ENCODE measurements at regions not wholly inside any gene's neighbourhood (a gene's known extent, or its start where the extent isn't known, plus 50 kb on each side); places are given as distances from the start of the nearest gene placed in this dataset.

DNA sequence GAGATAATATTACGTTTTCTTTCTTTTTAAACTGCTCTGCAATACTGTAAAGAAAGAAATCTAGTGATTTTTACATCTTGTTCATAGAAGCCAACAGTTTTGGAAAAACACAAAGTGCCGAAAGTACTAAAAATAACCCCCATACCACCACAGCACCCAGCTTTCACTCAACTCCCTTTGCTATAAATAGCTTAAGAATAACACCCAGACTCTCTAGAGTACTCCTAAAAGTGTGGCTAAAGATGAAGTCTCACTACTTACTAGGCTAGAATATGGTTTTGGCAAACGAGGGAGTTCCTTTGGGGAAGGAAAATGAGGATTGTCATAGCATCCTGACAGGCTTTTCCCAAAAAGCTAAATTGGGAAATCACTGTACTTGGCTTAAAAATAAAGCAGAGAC, 151.8 kb upstream of the ANK3 start:
- peaks cover 4% of the 10 kb centered on the region for H3K4me1 Mint-ChIP-seq
- no peaks in the 10 kb centered on the region for H3K27me3 Mint-ChIP-seq

DNA sequence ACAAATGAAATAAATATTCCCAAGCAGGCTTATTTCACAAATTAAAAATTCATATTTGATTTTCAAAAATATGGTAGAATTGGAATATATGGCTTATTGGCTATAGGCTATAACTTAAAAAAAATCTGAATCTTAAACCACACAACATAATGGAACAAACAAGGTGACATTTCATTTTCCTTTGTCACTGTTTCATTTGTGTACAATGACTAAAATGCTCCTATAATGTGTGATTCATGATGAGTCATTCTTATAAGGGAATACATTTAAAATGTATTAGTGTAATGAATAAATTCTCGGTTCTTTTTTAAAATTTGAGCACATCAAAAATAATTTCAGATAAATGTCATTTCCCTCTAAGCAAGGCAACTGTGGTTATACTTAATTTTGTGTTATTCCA, 148.0 kb upstream of the ANK3 start:
- Mint-ChIP-seq H3K36me3 (ENCODE audit: low read depth) (no peaks in the 10 kb centered on the region), H3K27ac (no peak overlapping the region), H3K4me3 (no peak overlapping the region), H3K27me3 (no peaks in the 10 kb centered on the region), H3K4me1 (peaks cover 12% of the 10 kb centered on the region), H3K9me3 (no peaks in the 10 kb centered on the region)
- CTCF ChIA-PET = no interaction called here
- POLR2A ChIA-PET = no interaction called here
- intact Hi-C loops (cut with micrococcal nuclease) = no loop called here
- ATAC-seq (ENCODE audit: low read depth) (no peak), DNase-seq (no peak)
- TF ChIP-seq, protein P1, sequence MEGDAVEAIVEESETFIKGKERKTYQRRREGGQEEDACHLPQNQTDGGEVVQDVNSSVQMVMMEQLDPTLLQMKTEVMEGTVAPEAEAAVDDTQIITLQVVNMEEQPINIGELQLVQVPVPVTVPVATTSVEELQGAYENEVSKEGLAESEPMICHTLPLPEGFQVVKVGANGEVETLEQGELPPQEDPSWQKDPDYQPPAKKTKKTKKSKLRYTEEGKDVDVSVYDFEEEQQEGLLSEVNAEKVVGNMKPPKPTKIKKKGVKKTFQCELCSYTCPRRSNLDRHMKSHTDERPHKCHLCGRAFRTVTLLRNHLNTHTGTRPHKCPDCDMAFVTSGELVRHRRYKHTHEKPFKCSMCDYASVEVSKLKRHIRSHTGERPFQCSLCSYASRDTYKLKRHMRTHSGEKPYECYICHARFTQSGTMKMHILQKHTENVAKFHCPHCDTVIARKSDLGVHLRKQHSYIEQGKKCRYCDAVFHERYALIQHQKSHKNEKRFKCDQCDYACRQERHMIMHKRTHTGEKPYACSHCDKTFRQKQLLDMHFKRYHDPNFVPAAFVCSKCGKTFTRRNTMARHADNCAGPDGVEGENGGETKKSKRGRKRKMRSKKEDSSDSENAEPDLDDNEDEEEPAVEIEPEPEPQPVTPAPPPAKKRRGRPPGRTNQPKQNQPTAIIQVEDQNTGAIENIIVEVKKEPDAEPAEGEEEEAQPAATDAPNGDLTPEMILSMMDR (IDR thresholded peaks at IDR 0.05) = no peak

More for the DNA sequence above, 151.8 kb upstream of the ANK3 start:
- no peaks in the 10 kb centered on the region for H3K9me3 Mint-ChIP-seq
- no peak overlapping the region for H3K4me3 Mint-ChIP-seq
- ATAC-seq (ENCODE audit: low read depth) (no peak), DNase-seq (no peak)
- POLR2A ChIA-PET = no interaction called here
- TF ChIP-seq, protein P1 (IDR thresholded peaks at IDR 0.05) = no peak
- no peak overlapping the region for H3K27ac Mint-ChIP-seq
- no peaks in the 10 kb centered on the region for H3K36me3 Mint-ChIP-seq (ENCODE audit: low read depth)
- intact Hi-C loops (cut with micrococcal nuclease) = no loop called here
- CTCF ChIA-PET = no interaction called here

DNA sequence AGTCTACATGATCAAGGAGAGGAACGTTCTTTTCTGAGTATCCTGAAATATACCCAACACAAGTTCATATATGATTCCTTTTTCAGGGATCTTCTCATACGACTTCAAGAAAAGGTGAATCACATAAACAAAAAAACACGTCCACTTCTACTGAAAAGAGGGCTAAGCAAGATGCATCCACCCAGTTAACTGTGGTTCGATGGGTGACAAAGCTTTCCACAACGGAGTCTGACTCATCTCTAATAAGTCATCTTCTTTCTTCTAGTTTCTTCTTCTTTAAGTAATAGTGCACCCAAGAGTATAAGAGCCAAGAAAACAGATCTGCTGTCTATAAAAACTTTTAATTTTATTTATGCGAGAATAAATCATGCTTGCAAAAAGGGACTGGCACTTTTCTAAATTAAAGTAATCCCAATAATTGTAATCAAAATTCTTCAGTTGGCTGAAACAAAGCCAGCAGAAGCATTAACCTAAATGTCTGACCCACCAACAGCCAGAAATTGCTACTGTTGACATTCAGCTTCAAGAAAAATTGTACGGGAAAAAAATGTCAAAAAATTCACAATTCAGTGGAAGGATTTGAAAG, 146.9 kb upstream of the ANK3 start:
- H3K4me1 Mint-ChIP-seq = peaks cover 12% of the 10 kb centered on the region
- no peak overlapping the region for H3K4me3 Mint-ChIP-seq
- H3K27me3 Mint-ChIP-seq = no peaks in the 10 kb centered on the region
- ChIA-PET POLR2A (no interaction called here), CTCF (no interaction called here)
- no peak for ATAC-seq (ENCODE audit: low read depth)
- intact Hi-C loops (cut with micrococcal nuclease) = no loop called here
- DNase-seq = no peak
- H3K27ac Mint-ChIP-seq = no peak overlapping the region
- no peaks in the 10 kb centered on the region for H3K9me3 Mint-ChIP-seq
- H3K36me3 Mint-ChIP-seq (ENCODE audit: low read depth) = no peaks in the 10 kb centered on the region
- TF ChIP-seq, protein P1 (IDR thresholded peaks at IDR 0.05) = no peak

DNA sequence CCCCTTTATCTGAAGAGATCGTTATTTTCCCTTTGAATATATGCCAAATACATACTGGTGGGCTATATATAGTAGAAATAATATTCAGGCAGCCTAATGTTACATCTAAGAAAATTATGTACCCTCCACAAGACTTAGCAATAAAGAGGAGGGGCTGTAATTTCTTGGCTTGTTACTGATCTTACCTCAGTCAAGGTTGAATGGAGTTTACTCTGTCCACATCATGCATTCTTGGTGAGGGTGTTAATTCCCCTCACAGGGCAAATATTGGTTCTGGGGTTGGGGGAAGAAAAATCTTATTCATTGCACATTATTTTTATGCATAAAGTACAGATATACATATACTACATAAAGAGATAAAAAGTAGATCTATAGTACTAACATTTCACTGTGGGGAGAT, 145.8 kb upstream of the ANK3 start:
- ChIA-PET CTCF (no interaction called here), POLR2A (no interaction called here)
- Mint-ChIP-seq H3K4me1 (peaks cover 12% of the 10 kb centered on the region), H3K4me3 (no peak overlapping the region), H3K9me3 (no peaks in the 10 kb centered on the region), H3K27me3 (no peaks in the 10 kb centered on the region), H3K36me3 (ENCODE audit: low read depth) (no peaks in the 10 kb centered on the region), H3K27ac (no peak overlapping the region)
- no peak for DNase-seq
- peak; percentile 28 for ATAC-seq (ENCODE audit: low read depth)
- intact Hi-C loops (cut with micrococcal nuclease) = no loop called here
- TF ChIP-seq, protein P1 (IDR thresholded peaks at IDR 0.05) = no peak

DNA sequence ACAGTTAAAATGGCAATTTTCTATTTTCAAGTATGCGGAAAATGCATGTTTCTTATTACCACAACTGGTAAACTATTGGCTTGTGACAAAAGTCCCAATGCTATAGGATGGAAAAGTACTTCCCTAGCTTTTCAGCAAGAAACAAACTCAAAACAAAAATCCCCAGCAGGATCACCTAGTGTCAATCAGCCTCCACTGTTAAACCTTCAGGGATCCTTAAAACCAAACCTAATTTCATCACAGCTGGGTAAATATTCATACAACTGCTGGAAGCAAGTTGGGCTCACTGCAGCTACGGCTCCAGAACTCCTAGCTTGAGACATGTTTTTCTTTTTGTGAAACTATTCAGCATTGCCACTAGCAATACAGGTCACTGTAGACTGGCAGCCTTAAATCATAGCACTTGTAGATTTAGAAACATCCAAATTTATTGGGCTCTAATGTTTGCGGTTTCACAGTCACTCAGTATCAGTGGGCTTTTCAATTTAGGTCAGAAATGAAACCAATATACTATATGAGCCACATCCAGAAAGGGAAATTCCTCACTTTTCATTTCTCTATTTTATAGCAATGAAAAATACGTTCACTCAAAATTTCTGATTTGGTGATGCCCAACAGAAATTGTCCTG, 145.2 kb upstream of the ANK3 start:
- TF ChIP-seq, protein P1 (IDR thresholded peaks at IDR 0.05) = no peak
- Mint-ChIP-seq H3K4me1 (peaks cover 12% of the 10 kb centered on the region), H3K27me3 (no peaks in the 10 kb centered on the region), H3K4me3 (no peak overlapping the region), H3K27ac (no peak overlapping the region), H3K9me3 (no peaks in the 10 kb centered on the region), H3K36me3 (ENCODE audit: low read depth) (no peaks in the 10 kb centered on the region)
- DNase-seq = no peak
- ATAC-seq (ENCODE audit: low read depth) = peak; percentile 34
- ChIA-PET POLR2A (no interaction called here), CTCF (no interaction called here)
- intact Hi-C loops (cut with micrococcal nuclease) = no loop called here

Data from activated B cell treated with CpG ODN at 0.5 μM for 24 hours (primary cell).